Ishikawa (cell line): ENCODE measurements at regions not wholly inside any gene's neighbourhood (a gene's known extent, or its start where the extent isn't known, plus 50 kb on each side); places are given as distances from the start of the nearest gene placed in this dataset.

Experiments
- CEBPB ChIP-seq: IDR thresholded peaks from 2 replicates; pipeline ENCODE4 v1.6.1; 2012
- CREB1 ChIP-seq: IDR thresholded peaks from 2 replicates; pipeline ENCODE4 v1.6.1; 2012; ENCODE audit warnings: low read depth
- EGR1 ChIP-seq: IDR thresholded peaks from 2 replicates; pipeline ENCODE4 v1.6.1; 2012
- EP300 ChIP-seq: IDR thresholded peaks from 2 replicates; pipeline ENCODE4 v1.6.1; 2012; ENCODE audit warnings: borderline replicate concordance
- FOXM1 ChIP-seq: IDR thresholded peaks from 2 replicates; pipeline ENCODE4 v1.6.1; 2012; ENCODE audit warnings: low read depth, borderline replicate concordance
- MAX ChIP-seq: IDR thresholded peaks from 2 replicates; pipeline ENCODE4 v1.6.1; 2012
- NFIC ChIP-seq: IDR thresholded peaks from 2 replicates; pipeline ENCODE4 v1.6.1; 2012
- RAD21 ChIP-seq: IDR thresholded peaks from 2 replicates; pipeline ENCODE4 v1.6.1; 2012; ENCODE audit warnings: low read depth
- REST ChIP-seq: IDR thresholded peaks from 2 replicates; pipeline ENCODE4 v1.6.1; 2012; ENCODE audit warnings: low read depth, mild to moderate bottlenecking
- TAF1 ChIP-seq: IDR thresholded peaks from 2 replicates; pipeline ENCODE4 v1.6.1; 2012; ENCODE audit warnings: low read depth, mild to moderate bottlenecking
- TCF12 ChIP-seq: IDR thresholded peaks from 2 replicates; pipeline ENCODE4 v1.6.1; 2012; ENCODE audit warnings: low read depth
- TEAD4 ChIP-seq: IDR thresholded peaks from 2 replicates; pipeline ENCODE4 v1.6.1; 2012
- USF1 ChIP-seq: IDR thresholded peaks from 2 replicates; pipeline ENCODE4 v1.6.1; 2012
- YY1 ChIP-seq: IDR thresholded peaks from 2 replicates; pipeline ENCODE4 v1.6.1; 2012; ENCODE audit warnings: low read depth
- ZBTB7A ChIP-seq: IDR thresholded peaks from 2 replicates; pipeline ENCODE4 v1.6.1; 2012; ENCODE audit warnings: low read depth

GRCh38 chr10:111716032-111716431 lies 467.5 kb downstream of the GPAM start:
- TF ChIP-seq MAX: no peak
- TF ChIP-seq TAF1: no peak
- TF ChIP-seq ZBTB7A: no peak
- TF ChIP-seq RAD21: no peak
- no peak for TF ChIP-seq FOXM1
- no peak for TF ChIP-seq CEBPB
- no peak for TF ChIP-seq EP300
- TF ChIP-seq YY1: no peak
- no peak for TF ChIP-seq USF1
- no peak for TF ChIP-seq NFIC
- no peak for TF ChIP-seq EGR1
- no peak for TF ChIP-seq TCF12
- no peak for TF ChIP-seq REST
- TF ChIP-seq TEAD4: no peak
- TF ChIP-seq CREB1: no peak

GRCh38 chr10:111724121-111724520 lies 459.4 kb downstream of the GPAM start:
- TF ChIP-seq RAD21: no peak
- no peak for TF ChIP-seq FOXM1

GRCh38 chr10:111725050-111725449 lies 458.5 kb downstream of the GPAM start:
- TF ChIP-seq MAX (no peak), EGR1 (no peak)

- TF ChIP-seq EGR1 (no peak), USF1 (no peak), RAD21 (no peak), REST (no peak), EP300 (no peak), ZBTB7A (no peak), YY1 (no peak), TAF1 (no peak), CREB1 (no peak), NFIC (no peak), MAX (no peak), TCF12 (no peak), TEAD4 (no peak)
Observed at GRCh38 chr10:111732166-111732785, 451.3 kb downstream of the GPAM start.

GRCh38 chr10:111739125-111739873 lies 444.3 kb downstream of the GPAM start:
- TF ChIP-seq REST: peak; percentile 61; the same call in 1 of the 2 replicates
- TF ChIP-seq CREB1: no peak
- no peak for TF ChIP-seq NFIC
- no peak for TF ChIP-seq TEAD4
- TF ChIP-seq TCF12: no peak
